Right lobe of liver (tissue), 6 donors: ENCODE measurements at regions not wholly inside any gene's neighbourhood (a gene's known extent, or its start where the extent isn't known, plus 50 kb on each side); places are given as distances from the start of the nearest gene placed in this dataset.

Source experiments
- ATAC-seq, 4 donors: fragments of 200-7000 bp; cut with Tn5 transposase; one replicate each; pipeline ENCODE4 v1.9.1; 2020; ENCODE audit warnings: mild to moderate bottlenecking in 4 of 4, moderate library complexity in 4 of 4
- DNase-seq, 3 donors: peaks; one replicate each; pipeline ENCODE4 v3.0.0-alpha.2; 2020
- H3K27ac ChIP-seq, 3 donors: fragments of 200-600 bp; one replicate each; pipeline ENCODE4 v1.8.0; 2022
- H3K27me3 ChIP-seq, 2 donors: fragments of 200-600 bp; one replicate each; pipeline ENCODE4 v1.8.0; 2022
- H3K36me3 ChIP-seq, 4 donors: fragments of 200-600 bp; sonication (generic) in 1 of 4; one replicate each; pipeline versions ENCODE4 v1.5.1 to v1.8.0; 2017 to 2022; ENCODE audit warnings: control low read depth in 1 of 4
- H3K4me1 ChIP-seq, 4 donors: fragments of 200-600 bp; sonication (generic) in 1 of 4; one replicate each; pipeline versions ENCODE4 v1.5.1 to v1.8.0; 2017 to 2022; ENCODE audit warnings: control low read depth in 1 of 4
- H3K4me3 ChIP-seq, 3 donors: fragments of 200-600 bp; one replicate each; pipeline ENCODE4 v1.8.0; 2022
- H3K9me3 ChIP-seq, 4 donors: fragments of 200-600 bp; sonication (generic) in 1 of 4; one replicate each; pipeline versions ENCODE4 v1.5.1 to v1.8.0; 2017 to 2022; ENCODE audit warnings: control low read depth in 1 of 4
- POLR2A ChIP-seq: fragments of 450-650 bp; IDR thresholded peaks from one replicate; pipeline ENCODE4 v1.6.1; 2017; ENCODE audit warnings: antibody characterized with exemption, mild to moderate bottlenecking
- WGBS: methylation state at CpG from one replicate; pipeline ENCODE4 v1.1.6; 2018; ENCODE audit warnings: low coverage, low lambda C conversion rate; ENCODE audit not compliant: insufficient coverage; ENCODE audit errors: missing lambda C conversion rate; 5-methylcytosine and 5-hydroxymethylcytosine counted together
- intact Hi-C, 2 donors: fragments of 100-400 bp; cut with DNase I; formaldehyde crosslinking; loops; one replicate each; pipeline versions ENCODE4 v1.11.2 to v1.14.1; 2022
- TF ChIP-seq, protein P1 (sequence below), 4 donors: fragments of 200-600 bp in 3 of 4; fragments of 450-650 bp in 1 of 4; IDR thresholded peaks; one replicate each; pipeline versions ENCODE4 v1.5.1 to v1.8.0; 2016 to 2022; ENCODE audit warnings: antibody characterized with exemption in 4 of 4, mild to moderate bottlenecking in 2 of 4
- donor health status: DM: no; HTN: yes; CAD: no.
- donor health status: DM: no; HTN: no; CAD: no.
- donor health status: DM: no; HTN: no; CAD: no.
- donor health status: DM: no; HTN: yes; CAD: no.
- donor health status: DM: no; HTN: yes; CAD: no.

GRCh38 chr5:143658956-143659355, 153.0 kb upstream of the HMHB1 start:
- ATAC-seq (no peak), DNase-seq (no peak)
- Histone ChIP-seq H3K4me1 (no peaks in the 10 kb centered on the region), H3K4me3 (no peak overlapping the region), H3K36me3 (no peaks in the 10 kb centered on the region), H3K27me3 (no peaks in the 10 kb centered on the region), H3K27ac (no peak overlapping the region), H3K9me3 (no peaks in the 10 kb centered on the region)
- TF ChIP-seq, protein P1, sequence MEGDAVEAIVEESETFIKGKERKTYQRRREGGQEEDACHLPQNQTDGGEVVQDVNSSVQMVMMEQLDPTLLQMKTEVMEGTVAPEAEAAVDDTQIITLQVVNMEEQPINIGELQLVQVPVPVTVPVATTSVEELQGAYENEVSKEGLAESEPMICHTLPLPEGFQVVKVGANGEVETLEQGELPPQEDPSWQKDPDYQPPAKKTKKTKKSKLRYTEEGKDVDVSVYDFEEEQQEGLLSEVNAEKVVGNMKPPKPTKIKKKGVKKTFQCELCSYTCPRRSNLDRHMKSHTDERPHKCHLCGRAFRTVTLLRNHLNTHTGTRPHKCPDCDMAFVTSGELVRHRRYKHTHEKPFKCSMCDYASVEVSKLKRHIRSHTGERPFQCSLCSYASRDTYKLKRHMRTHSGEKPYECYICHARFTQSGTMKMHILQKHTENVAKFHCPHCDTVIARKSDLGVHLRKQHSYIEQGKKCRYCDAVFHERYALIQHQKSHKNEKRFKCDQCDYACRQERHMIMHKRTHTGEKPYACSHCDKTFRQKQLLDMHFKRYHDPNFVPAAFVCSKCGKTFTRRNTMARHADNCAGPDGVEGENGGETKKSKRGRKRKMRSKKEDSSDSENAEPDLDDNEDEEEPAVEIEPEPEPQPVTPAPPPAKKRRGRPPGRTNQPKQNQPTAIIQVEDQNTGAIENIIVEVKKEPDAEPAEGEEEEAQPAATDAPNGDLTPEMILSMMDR (IDR thresholded peaks at IDR 0.05): no peak
- no peak for TF ChIP-seq POLR2A
- WGBS: 88% methylated on average over 3 of the region's 3 CpGs
- intact Hi-C loops: no loop called here

GRCh38 chr5:143657647-143658285, 154.2 kb upstream of the HMHB1 start:
- no peak for TF ChIP-seq POLR2A
- TF ChIP-seq, protein P1 (IDR thresholded peaks at IDR 0.05): no peak
- intact Hi-C loops: no loop called here
- H3K4me1 ChIP-seq: no peaks in the 10 kb centered on the region
- 72% methylated on average over 3 of the region's 3 CpGs for WGBS
- H3K4me3 ChIP-seq: no peak overlapping the region
- H3K36me3 ChIP-seq: no peaks in the 10 kb centered on the region
- no peak overlapping the region for H3K27ac ChIP-seq
- no peak for DNase-seq
- no peaks in the 10 kb centered on the region for H3K9me3 ChIP-seq
- H3K27me3 ChIP-seq: no peaks in the 10 kb centered on the region
- ATAC-seq: no peak

- DNase-seq (no peak), ATAC-seq (no peak)
- intact Hi-C loops: no loop called here
- Histone ChIP-seq H3K4me1 (no peaks in the 10 kb centered on the region), H3K27me3 (no peaks in the 10 kb centered on the region), H3K36me3 (no peaks in the 10 kb centered on the region), H3K4me3 (no peak overlapping the region), H3K9me3 (no peaks in the 10 kb centered on the region), H3K27ac (no peak overlapping the region)
- WGBS: 88% methylated on average over 4 of the region's 4 CpGs
- TF ChIP-seq, protein P1 (IDR thresholded peaks at IDR 0.05): no peak
- no peak for TF ChIP-seq POLR2A
These were observed 158.1 kb upstream of the HMHB1 start for GRCh38 chr5:143653766-143654282.

DNA sequence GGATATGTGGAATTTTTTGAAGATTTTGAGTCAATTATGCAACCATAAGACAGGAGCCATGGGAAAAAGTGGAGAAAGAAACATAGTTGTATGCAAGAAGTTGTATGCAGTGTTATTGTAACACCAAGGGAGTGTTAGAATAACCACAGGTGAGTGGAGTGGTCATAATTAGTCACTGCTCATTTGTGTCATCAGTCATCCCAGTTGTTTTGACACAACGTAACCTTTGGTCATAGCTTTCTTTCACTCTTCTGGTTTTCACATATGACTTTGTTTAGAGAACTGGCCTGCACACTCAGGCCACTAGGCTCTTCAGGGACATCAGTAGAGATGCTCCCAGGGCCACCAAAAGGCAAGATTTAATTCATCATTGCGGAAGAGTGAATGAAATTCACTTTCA, 158.7 kb upstream of the HMHB1 start:
- H3K9me3 ChIP-seq: no peaks in the 10 kb centered on the region
- H3K27ac ChIP-seq: no peak overlapping the region
- intact Hi-C loops: no loop called here
- DNase-seq (no peak), ATAC-seq (peak in 1 of 4 donors; percentile 80)
- no peak for TF ChIP-seq POLR2A
- TF ChIP-seq, protein P1 (IDR thresholded peaks at IDR 0.05): no peak
- no peaks in the 10 kb centered on the region for H3K36me3 ChIP-seq
- H3K4me1 ChIP-seq: no peaks in the 10 kb centered on the region
- 100% methylated on average over 2 of the region's 2 CpGs for WGBS
- H3K4me3 ChIP-seq: no peak overlapping the region
- H3K27me3 ChIP-seq: no peaks in the 10 kb centered on the region
